Pancreas (tissue), 10 donors: ENCODE measurements at regions not wholly inside any gene's neighbourhood (a gene's known extent, or its start where the extent isn't known, plus 50 kb on each side); places are given as distances from the start of the nearest gene placed in this dataset.
"Not testable (repeated sequence)": the region's sequence is repeated elsewhere in the genome, so short reads cannot be mapped to it uniquely, and the experiment has no call there.

ENCODE experiments used
- ATAC-seq, 4 donors: fragments of 200-7000 bp; cut with Tn5 transposase; one replicate each; pipeline versions ENCODE4 v1.8.0 to v1.9.1; 2020; ENCODE audit warnings: mild to moderate bottlenecking in 4 of 4, moderate library complexity in 4 of 4
- DNase-seq, 6 donors: peaks; one replicate each; pipeline ENCODE4 v3.0.0-alpha.2; 2020
- FAIRE-seq: peaks from 2 replicates; lab custom pipeline; 2012; peaks lifted over from hg19 to GRCh38; lab: Jason Lieb, UNC
- H3K27ac ChIP-seq, 4 donors: fragments of 200-600 bp; sonication (generic); 1 replicate in 3 of 4; 2 replicates in 1 of 4; pipeline versions ENCODE4 v1.5.0 to v1.8.0; 2020
- H3K27me3 ChIP-seq, 4 donors: fragments of 200-600 bp; one replicate each; pipeline ENCODE4 v1.8.0; 2021
- H3K36me3 ChIP-seq, 3 donors: fragments of 200-600 bp; sonication (generic) in 1 of 3; one replicate each; pipeline versions ENCODE4 v1.5.0 to v1.8.0; 2020 to 2021
- H3K4me1 ChIP-seq, 3 donors: fragments of 200-600 bp; one replicate each; pipeline ENCODE4 v1.8.0; 2021
- H3K4me3 ChIP-seq, 4 donors: fragments of 200-600 bp; sonication (generic) in 2 of 4; one replicate each; pipeline versions ENCODE4 v1.5.0 to v1.8.0; 2020 to 2021
- H3K9me3 ChIP-seq, 4 donors: fragments of 200-600 bp; one replicate each; pipeline ENCODE4 v1.8.0; 2021
- CTCF ChIP-seq, 4 donors: fragments of 200-600 bp; sonication (generic) in 3 of 4; IDR thresholded peaks; one replicate each; pipeline versions ENCODE4 v1.5.0 to v1.8.0; 2021; ENCODE audit warnings: antibody characterized with exemption in 4 of 4
- WGBS, 2 donors: extraction: QIAGEN DNeasy Blood & Tissue Kit; methylation state at CpG; one replicate each; pipeline ENCODE4 v1.1.7; 2013; 5-methylcytosine and 5-hydroxymethylcytosine counted together
- intact Hi-C, 3 donors: fragments of 100-400 bp; cut with DNase I; formaldehyde crosslinking; loops; one replicate each; pipeline versions ENCODE4 v1.11.1 to v1.14.2; 2022
- donor health status: healthy with polysubstance abuse.
- donor health status: DM: no; HTN: no; CAD: no; lungs with moderate emphysema.
- donor health status: DM: no; HTN: no; CAD: no.
- donor health status: control.
- donor health status: control.
- donor health status: Bipolar disorder and iron deficiency.
- donor health status: DM: yes; HTN: yes; CAD: no.
- donor health status: DM: no; HTN: no; CAD: no.
- donor health status: DM: no; HTN: no; CAD: no.
- donor health status: DM: yes; HTN: yes; CAD: no.

GRCh38 chr5:82517544-82518075 is 239.5 kb upstream of the RPS23 start:
- Histone ChIP-seq H3K4me3 (no peak overlapping the region), H3K27me3 (no peaks in the 10 kb centered on the region), H3K4me1 (no peaks in the 10 kb centered on the region), H3K27ac (no peak overlapping the region), H3K9me3 (no peaks in the 10 kb centered on the region), H3K36me3 (no peaks in the 10 kb centered on the region)
- no peak for TF ChIP-seq CTCF (IDR thresholded peaks at IDR 0.05)
- no peak for FAIRE-seq
- 70 to 75% methylated on average over 4 of the region's 4 CpGs for WGBS, 2 donors
- intact Hi-C loops = no loop called here
- no peak for ATAC-seq
- DNase-seq = no peak

GRCh38 chr5:82513738-82514137 is 235.6 kb upstream of the RPS23 start:
- no peak for DNase-seq
- H3K36me3 ChIP-seq = no peaks in the 10 kb centered on the region
- intact Hi-C loops = no loop called here
- no peak overlapping the region for H3K27ac ChIP-seq
- H3K4me3 ChIP-seq = no peak overlapping the region
- 70 to 83% methylated on average over 5 of the region's 5 CpGs for WGBS, 2 donors
- TF ChIP-seq CTCF (IDR thresholded peaks at IDR 0.05) = no peak
- no peaks in the 10 kb centered on the region for H3K27me3 ChIP-seq
- ATAC-seq = no peak
- no peak for FAIRE-seq
- H3K4me1 ChIP-seq = no peaks in the 10 kb centered on the region
- H3K9me3 ChIP-seq = no peaks in the 10 kb centered on the region

GRCh38 chr5:82512025-82512424 is 233.9 kb upstream of the RPS23 start:
- no peak for DNase-seq
- intact Hi-C loops = no loop called here
- 65 to 84% methylated on average over 2 of the region's 2 CpGs for WGBS, 2 donors
- Histone ChIP-seq H3K9me3 (no peaks in the 10 kb centered on the region), H3K4me3 (no peak overlapping the region), H3K36me3 (no peaks in the 10 kb centered on the region), H3K27ac (no peak overlapping the region), H3K27me3 (no peaks in the 10 kb centered on the region), H3K4me1 (no peaks in the 10 kb centered on the region)
- TF ChIP-seq CTCF (IDR thresholded peaks at IDR 0.05) = no peak
- no peak for ATAC-seq
- no peak for FAIRE-seq

GRCh38 chr5:82511134-82511533 is 233.0 kb upstream of the RPS23 start:
- intact Hi-C loops = no loop called here
- no peaks in the 10 kb centered on the region for H3K4me1 ChIP-seq
- no peak for FAIRE-seq
- no peak overlapping the region for H3K4me3 ChIP-seq
- H3K27ac ChIP-seq = no peak overlapping the region
- WGBS, 2 donors = 71 to 82% methylated on average over 3 of the region's 3 CpGs
- no peak for TF ChIP-seq CTCF (IDR thresholded peaks at IDR 0.05)
- ATAC-seq = no peak
- H3K9me3 ChIP-seq = no peaks in the 10 kb centered on the region
- DNase-seq = no peak
- no peaks in the 10 kb centered on the region for H3K36me3 ChIP-seq
- H3K27me3 ChIP-seq = no peaks in the 10 kb centered on the region

- H3K4me1 ChIP-seq = no peaks in the 10 kb centered on the region
- H3K27me3 ChIP-seq = no peaks in the 10 kb centered on the region
- no peak for DNase-seq
- ATAC-seq = no peak
- H3K27ac ChIP-seq = no peak overlapping the region
- 47 to 53% methylated on average over 1 of the region's 1 CpG for WGBS, 2 donors
- H3K36me3 ChIP-seq = no peaks in the 10 kb centered on the region
- H3K4me3 ChIP-seq = no peak overlapping the region
- H3K9me3 ChIP-seq = no peaks in the 10 kb centered on the region
- intact Hi-C loops = no loop called here
- no peak for FAIRE-seq
- no peak for TF ChIP-seq CTCF (IDR thresholded peaks at IDR 0.05)
Measured at GRCh38 chr5:82509762-82510161, 231.6 kb upstream of the RPS23 start.

GRCh38 chr5:82506390-82506789 is 228.2 kb upstream of the RPS23 start:
- H3K4me1 ChIP-seq, H3K36me3 ChIP-seq, intact Hi-C loops, ATAC-seq, H3K27me3 ChIP-seq, H3K9me3 ChIP-seq, H3K4me3 ChIP-seq, FAIRE-seq, DNase-seq, H3K27ac ChIP-seq: not testable (repeated sequence)
- 68 to 82% methylated on average over 2 of the region's 3 CpGs for WGBS, 2 donors
